Osteoblast (primary cell): ENCODE measurements at regions not wholly inside any gene's neighbourhood (a gene's known extent, or its start where the extent isn't known, plus 50 kb on each side); places are given as distances from the start of the nearest gene placed in this dataset.

Experiments used
- DNase-seq: peaks from one replicate; pipeline ENCODE4 v3.0.0; 2011; ENCODE audit warnings: low spot score, mixed read lengths; ENCODE audit not compliant: insufficient read length; ENCODE audit errors: missing footprints
- H2AFZ ChIP-seq: 2 replicates; pipeline ENCODE4 v1.6.0; 2011; ENCODE audit warnings: mild to moderate bottlenecking, low read length
- H3K27ac ChIP-seq: 2 replicates; pipeline ENCODE4 v1.5.1; 2011; ENCODE audit warnings: mild to moderate bottlenecking, low read depth, low read length, moderate library complexity
- H3K27me3 ChIP-seq: 2 replicates; pipeline ENCODE4 v1.6.0; 2012; ENCODE audit warnings: mild to moderate bottlenecking, control low read depth, inconsistent platforms, low read length, moderate library complexity; ENCODE audit not compliant: insufficient read depth
- H3K36me3 ChIP-seq: 2 replicates; pipeline ENCODE4 v1.5.1; 2011; ENCODE audit warnings: mild to moderate bottlenecking, low read length, control low read depth, moderate library complexity; ENCODE audit not compliant: insufficient read depth
- H3K4me1 ChIP-seq: 2 replicates; pipeline ENCODE4 v1.5.1; 2011; ENCODE audit warnings: mild to moderate bottlenecking, low read length, control low read depth, moderate library complexity; ENCODE audit not compliant: insufficient read depth
- H3K4me2 ChIP-seq: 2 replicates; pipeline ENCODE4 v1.6.0; 2011; ENCODE audit warnings: mild to moderate bottlenecking, low read length; ENCODE audit not compliant: insufficient read depth
- H3K4me3 ChIP-seq: fragments of 200-600 bp; sonication (generic); 3 replicates; pipeline ENCODE4 v1.5.1; 2012; ENCODE audit warnings: mild to moderate bottlenecking, low read length, inconsistent platforms; ENCODE audit not compliant: insufficient read depth
- H3K79me2 ChIP-seq: 2 replicates; pipeline ENCODE4 v1.6.0; 2012; ENCODE audit warnings: mild to moderate bottlenecking, low read length, control low read depth, inconsistent platforms; ENCODE audit not compliant: insufficient read depth
- H3K9me3 ChIP-seq: 2 replicates; pipeline ENCODE4 v1.5.1; 2011; ENCODE audit warnings: low read depth, low read length, control low read depth
- H4K20me1 ChIP-seq: 2 replicates; pipeline ENCODE4 v1.6.0; 2012; ENCODE audit warnings: mild to moderate bottlenecking, low read length, control low read depth; ENCODE audit not compliant: insufficient read depth
- CTCF ChIP-seq: IDR thresholded peaks from 2 replicates; pipeline ENCODE4 v1.5.1; 2011; ENCODE audit warnings: mild to moderate bottlenecking, low read depth, low read length, moderate library complexity; ENCODE audit errors: extremely low read depth

GRCh38 chr5:118139361-118139760, 849.0 kb downstream of the DTWD2 start:
- no peaks in the 10 kb centered on the region for H3K4me1 ChIP-seq
- H3K9me3 ChIP-seq = peaks cover 4% of the 10 kb centered on the region
- no peaks in the 10 kb centered on the region for H3K27me3 ChIP-seq
- no peaks in the 10 kb centered on the region for H3K36me3 ChIP-seq
- TF ChIP-seq CTCF = no peak
- H2AFZ ChIP-seq = no peak overlapping the region
- no peaks in the 10 kb centered on the region for H4K20me1 ChIP-seq
- no peak overlapping the region for H3K4me3 ChIP-seq
- H3K27ac ChIP-seq = no peak overlapping the region
- DNase-seq = no peak
- no peak overlapping the region for H3K4me2 ChIP-seq
- no peaks in the 10 kb centered on the region for H3K79me2 ChIP-seq

- Histone ChIP-seq H3K27ac (no peak overlapping the region), H3K4me3 (no peak overlapping the region), H3K79me2 (no peaks in the 10 kb centered on the region), H3K4me1 (no peaks in the 10 kb centered on the region), H3K27me3 (no peaks in the 10 kb centered on the region), H3K4me2 (no peak overlapping the region), H2AFZ (no peak overlapping the region), H4K20me1 (no peaks in the 10 kb centered on the region), H3K36me3 (no peaks in the 10 kb centered on the region), H3K9me3 (no peaks in the 10 kb centered on the region)
- TF ChIP-seq CTCF = no peak
- no peak for DNase-seq
Observed at GRCh38 chr5:118126159-118126558, 862.2 kb downstream of the DTWD2 start.

DNA sequence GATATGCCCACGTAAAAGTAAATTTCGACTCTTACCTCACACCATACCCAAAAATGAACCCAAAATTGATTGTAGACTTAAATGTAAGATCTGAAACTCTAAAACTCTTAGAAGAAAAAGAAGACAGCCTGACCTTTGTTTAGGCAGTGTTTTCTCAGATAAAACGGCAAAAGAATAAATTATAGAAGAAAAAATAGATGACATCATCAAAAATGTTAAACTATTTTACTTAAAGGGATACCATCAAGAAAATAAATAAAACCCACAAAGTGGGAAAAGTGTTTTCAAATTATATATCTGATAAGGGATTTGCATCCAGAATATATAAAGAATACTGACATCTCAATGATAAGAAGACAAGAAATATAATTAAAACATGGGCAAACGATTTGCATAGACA, 862.7 kb downstream of the DTWD2 start:
- Histone ChIP-seq H3K4me2 (no peak overlapping the region), H3K9me3 (no peaks in the 10 kb centered on the region)
- no peak for DNase-seq

DNA sequence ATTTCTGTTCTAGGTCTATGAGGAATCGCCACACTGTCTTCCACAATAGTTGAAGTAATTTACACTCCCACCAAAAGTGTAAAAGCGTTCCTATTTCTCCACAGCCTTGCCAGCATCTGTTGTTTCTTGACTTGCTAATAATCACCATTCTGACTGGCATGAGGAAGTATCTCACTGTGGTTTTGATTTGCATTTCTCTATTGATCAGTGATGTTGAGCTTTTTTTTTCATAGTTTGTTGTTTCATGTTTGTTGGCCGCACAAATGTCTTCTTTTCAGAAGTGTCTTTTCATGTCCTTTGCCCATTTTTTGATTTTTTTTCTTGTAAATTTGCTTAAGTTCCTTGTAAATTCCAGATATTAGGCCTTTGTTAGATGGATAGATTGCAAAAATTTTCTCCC, 867.1 kb downstream of the DTWD2 start:
- Histone ChIP-seq H3K36me3 (no peaks in the 10 kb centered on the region), H4K20me1 (no peaks in the 10 kb centered on the region), H3K27ac (no peak overlapping the region), H3K4me2 (no peak overlapping the region), H3K27me3 (no peaks in the 10 kb centered on the region), H3K9me3 (no peaks in the 10 kb centered on the region), H3K4me3 (no peak overlapping the region), H2AFZ (no peak overlapping the region), H3K79me2 (no peaks in the 10 kb centered on the region), H3K4me1 (no peaks in the 10 kb centered on the region)
- TF ChIP-seq CTCF = no peak
- no peak for DNase-seq

More for the DNA sequence above, 862.7 kb downstream of the DTWD2 start:
- no peak overlapping the region for H3K27ac ChIP-seq
- no peaks in the 10 kb centered on the region for H3K27me3 ChIP-seq
- no peak for TF ChIP-seq CTCF
- no peaks in the 10 kb centered on the region for H4K20me1 ChIP-seq
- H2AFZ ChIP-seq = no peak overlapping the region
- no peaks in the 10 kb centered on the region for H3K36me3 ChIP-seq
- H3K79me2 ChIP-seq = no peaks in the 10 kb centered on the region
- no peaks in the 10 kb centered on the region for H3K4me1 ChIP-seq
- H3K4me3 ChIP-seq = no peak overlapping the region
